Stimulated activated CD4-positive, alpha-beta T cell treated with anti-CD3 and anti-CD28 coated beads, TNF-alpha, amount 100 ng/mL, for 24 hours (primary cell): ENCODE measurements at regions not wholly inside any gene's neighbourhood (a gene's known extent, or its start where the extent isn't known, plus 50 kb on each side); places are given as distances from the start of the nearest gene placed in this dataset.

ENCODE experiments used
- DNase-seq, 3 experiments: peaks; one replicate each; pipeline ENCODE4 v3.0.0-alpha.2; 2020; ENCODE audit warnings: low read depth in 3 of 3

DNA sequence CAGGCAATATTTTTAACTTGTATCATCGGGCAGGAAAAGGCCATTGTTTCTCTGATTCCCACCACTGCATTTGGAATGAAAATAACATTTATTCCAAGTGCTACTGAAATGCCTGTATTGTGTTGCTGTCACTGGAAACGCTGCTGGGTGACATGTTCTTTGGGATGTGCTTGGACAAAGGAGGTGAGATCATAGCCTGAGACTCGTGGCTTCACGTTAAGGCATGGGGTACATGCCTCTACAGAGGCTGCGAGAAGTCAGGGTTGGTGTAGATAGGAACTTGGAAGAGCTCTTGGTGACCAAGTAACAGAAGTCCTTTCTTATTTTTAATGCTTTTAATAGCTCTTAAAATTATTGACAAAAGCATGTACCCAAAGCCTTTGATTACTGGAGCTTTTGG, 58.8 kb upstream of the MAF start:
- DNase-seq: no peak

DNA sequence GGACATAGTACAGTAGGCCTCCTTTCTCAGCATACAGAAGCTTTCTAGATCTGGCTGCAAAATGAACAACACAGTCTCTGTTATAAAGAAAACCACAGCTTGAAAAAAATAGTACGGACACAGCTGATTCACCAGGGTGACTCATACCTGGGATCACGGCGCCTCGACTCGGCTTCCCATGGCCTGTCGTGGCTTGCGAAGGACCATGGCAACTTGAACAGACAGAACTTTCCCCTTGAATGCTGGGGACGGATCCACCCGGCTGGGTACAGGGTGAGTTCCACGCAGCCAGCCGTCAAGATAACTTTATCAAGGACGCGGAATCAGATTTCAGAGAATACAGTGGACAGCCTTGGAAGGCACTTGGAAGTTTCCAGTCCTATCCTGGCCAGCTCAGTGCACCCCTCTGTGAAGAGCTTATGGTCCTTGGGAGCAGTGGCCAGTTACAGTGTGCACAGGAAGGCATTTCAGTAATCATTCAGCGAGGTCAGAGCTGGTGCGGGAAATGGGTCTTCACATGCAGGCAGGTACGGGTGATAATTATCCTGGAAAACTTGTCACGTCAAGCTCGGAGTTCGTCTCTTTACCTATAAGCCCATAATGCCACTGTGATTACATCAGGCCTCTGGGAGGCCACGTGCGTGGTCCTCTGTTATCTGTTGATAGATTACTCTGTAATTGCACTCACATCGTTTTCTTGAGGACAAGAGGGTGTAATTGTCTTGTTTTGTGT, 57.9 kb upstream of the MAF start:
- DNase-seq: no peak

DNA sequence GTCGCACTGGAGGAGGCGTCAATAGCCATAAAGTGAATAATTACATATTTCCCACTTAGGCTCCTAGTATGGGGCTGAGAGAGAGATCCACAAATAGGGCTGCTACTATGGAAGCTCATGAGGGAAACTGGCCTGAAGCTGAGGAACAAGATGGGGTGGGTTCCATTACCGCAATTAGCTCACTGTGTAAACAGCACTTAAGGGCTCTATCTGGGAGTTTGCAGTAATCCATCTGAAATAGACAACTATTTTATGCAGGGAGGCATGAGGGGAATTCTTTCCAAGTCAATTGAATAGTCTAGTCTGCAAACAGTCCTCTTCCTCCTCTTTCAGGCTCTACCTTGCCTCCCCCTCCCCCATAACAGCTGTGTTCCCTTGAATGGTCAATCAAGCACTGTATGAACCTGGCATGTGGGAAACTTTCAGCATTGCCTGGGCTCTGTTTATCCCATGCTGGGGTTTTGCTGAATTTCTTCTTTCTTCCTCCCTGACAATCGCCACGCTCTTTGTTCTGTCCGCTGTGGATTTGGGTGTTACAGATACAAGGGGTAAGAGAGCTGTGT, 56.1 kb upstream of the MAF start:
- DNase-seq: no peak

DNA sequence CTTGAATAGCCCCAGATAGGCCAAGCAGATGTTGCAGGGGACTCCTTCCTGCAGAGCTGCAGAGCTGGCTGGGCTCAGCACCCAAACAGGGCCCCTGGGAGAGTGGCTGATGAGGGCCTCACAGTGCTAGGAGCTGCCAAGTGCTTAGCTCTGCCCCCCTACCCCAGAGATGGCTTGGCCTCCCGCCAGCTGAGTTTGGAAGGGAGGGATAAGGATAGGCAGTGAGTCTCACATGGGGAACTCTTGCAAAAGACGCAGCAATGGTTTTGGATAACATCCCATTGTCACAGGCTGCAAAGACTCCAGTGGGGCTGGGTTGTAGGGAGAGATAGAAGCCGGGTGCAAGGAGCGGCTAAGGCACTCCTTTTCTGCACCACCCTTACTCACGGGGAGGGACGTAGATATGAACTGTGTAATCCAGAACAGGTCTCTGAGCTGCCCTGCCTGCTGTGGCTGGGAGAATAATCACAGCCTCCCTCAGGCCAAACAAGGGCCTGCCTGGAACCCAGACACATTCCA, 52.9 kb upstream of the MAF start:
- no peak for DNase-seq

DNA sequence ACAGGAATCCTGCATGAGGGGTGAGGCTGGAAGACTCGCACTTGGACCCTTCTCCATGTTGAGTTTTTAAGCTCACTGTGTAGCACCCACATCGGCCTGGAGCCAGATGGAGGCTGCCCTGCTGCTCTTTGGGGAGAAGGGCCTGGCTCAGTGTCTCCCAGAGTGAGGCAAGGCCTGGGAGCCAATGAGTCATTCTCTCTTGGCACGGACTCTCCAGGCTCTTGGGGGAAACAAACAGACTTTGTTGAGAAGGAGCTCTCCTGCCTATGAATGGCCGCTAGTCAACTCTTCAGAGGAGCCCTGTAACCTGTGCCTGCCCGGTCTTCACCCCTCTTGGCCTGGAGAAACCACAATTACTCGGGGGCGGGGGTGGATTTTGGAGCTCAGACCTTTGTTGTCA, 50.8 kb upstream of the MAF start:
- DNase-seq: no peak
